SH-SY5Y (cell line): ENCODE measurements at regions not wholly inside any gene's neighbourhood (a gene's known extent, or its start where the extent isn't known, plus 50 kb on each side); places are given as distances from the start of the nearest gene placed in this dataset.

Source experiments
- GATA2 ChIP-seq: IDR thresholded peaks from 2 replicates; pipeline ENCODE4 v1.6.1; 2011; ENCODE audit warnings: mild to moderate bottlenecking, low read depth, low read length
- GATA3 ChIP-seq: IDR thresholded peaks from 2 replicates; pipeline ENCODE4 v1.6.1; 2011; ENCODE audit warnings: low read depth, mild to moderate bottlenecking, low read length, moderate library complexity

- no peak for TF ChIP-seq GATA2
- TF ChIP-seq GATA3 = no peak
Observed at GRCh38 chr20:17833036-17833674, 133.4 kb downstream of the BANF2 start.
